ENCODE measurements at regions not wholly inside any gene's neighbourhood (a gene's known extent, or its start where the extent isn't known, plus 50 kb on each side); places are given as distances from the start of the nearest gene placed in this dataset.

- no peaks in the 10 kb centered on the region for H3K27me3 Mint-ChIP-seq (ENCODE audit: low read depth, unreplicated experiment)
- H3K27ac ChIP-seq (ENCODE audit: low read depth, low read length): peak overlapping the region; percentile 50
- no peaks in the 10 kb centered on the region for H3K9me3 ChIP-seq (ENCODE audit: insufficient read depth, low read depth, low read length)
- H3K79me2 ChIP-seq (ENCODE audit: insufficient read depth, low read length): no peaks in the 10 kb centered on the region
- H3K4me1 ChIP-seq (ENCODE audit: insufficient read depth, low read length): peaks cover 20% of the 10 kb centered on the region
- peak overlapping the region; percentile 56 for H3K4me2 ChIP-seq (ENCODE audit: low read length)
- H3K27me3 ChIP-seq (ENCODE audit: insufficient read depth, low read length): no peaks in the 10 kb centered on the region
- H2AFZ ChIP-seq (ENCODE audit: low read depth, low read length): no peak overlapping the region
- H3K36me3 ChIP-seq (ENCODE audit: insufficient read depth, low read length): no peaks in the 10 kb centered on the region
- H3K9ac ChIP-seq (ENCODE audit: low read length): no peak overlapping the region
- no peak for FAIRE-seq
- DNase-seq (ENCODE audit: low read depth): peak; percentile 94
- peak overlapping the region; percentile 41 for H3K27ac Mint-ChIP-seq (ENCODE audit: unreplicated experiment)
- peaks cover 5% of the 10 kb centered on the region for H3K4me1 Mint-ChIP-seq (ENCODE audit: low read depth, unreplicated experiment)
- no peak overlapping the region for H3K4me3 Mint-ChIP-seq (ENCODE audit: unreplicated experiment)
- TF ChIP-seq EZH2 (IDR thresholded peaks at IDR 0.05; ENCODE audit: insufficient read depth, low read length) (no peak), CTCF (IDR thresholded peaks at IDR 0.05; ENCODE audit: insufficient read depth, low read depth, low read length) (no peak)
- H4K20me1 ChIP-seq (ENCODE audit: insufficient read depth, low read length): no peaks in the 10 kb centered on the region
- H3K9me3 Mint-ChIP-seq (ENCODE audit: unreplicated experiment): no peaks in the 10 kb centered on the region
- no peaks in the 10 kb centered on the region for H3K36me3 Mint-ChIP-seq (ENCODE audit: low read depth, unreplicated experiment)
- H3K4me3 ChIP-seq (ENCODE audit: insufficient read depth, low read depth, low read length): peak overlapping the region; percentile 2
Observed at GRCh38 chr10:90418869-90419652, 438.8 kb downstream of the HTR7 start.

- H3K36me3 Mint-ChIP-seq (ENCODE audit: low read depth, unreplicated experiment): no peaks in the 10 kb centered on the region
Observed at GRCh38 chr10:90420637-90421318, 437.1 kb downstream of the HTR7 start.

More at GRCh38 chr10:90420637-90421318, 437.1 kb downstream of the HTR7 start:
- Histone ChIP-seq H3K27me3 (ENCODE audit: insufficient read depth, low read length) (no peaks in the 10 kb centered on the region), H3K4me3 (ENCODE audit: insufficient read depth, low read depth, low read length) (no peak overlapping the region), H3K36me3 (ENCODE audit: insufficient read depth, low read length) (no peaks in the 10 kb centered on the region), H4K20me1 (ENCODE audit: insufficient read depth, low read length) (no peaks in the 10 kb centered on the region), H3K4me1 (ENCODE audit: insufficient read depth, low read length) (peaks cover 25% of the 10 kb centered on the region), H3K9me3 (ENCODE audit: insufficient read depth, low read depth, low read length) (no peaks in the 10 kb centered on the region), H3K79me2 (ENCODE audit: insufficient read depth, low read length) (no peaks in the 10 kb centered on the region), H3K4me2 (ENCODE audit: low read length) (no peak overlapping the region), H3K27ac (ENCODE audit: low read depth, low read length) (no peak overlapping the region), H3K9ac (ENCODE audit: low read length) (no peak overlapping the region), H2AFZ (ENCODE audit: low read depth, low read length) (no peak overlapping the region)
- Mint-ChIP-seq H3K27ac (ENCODE audit: unreplicated experiment) (no peak overlapping the region), H3K4me1 (ENCODE audit: low read depth, unreplicated experiment) (peaks cover 5% of the 10 kb centered on the region), H3K4me3 (ENCODE audit: unreplicated experiment) (no peak overlapping the region), H3K9me3 (ENCODE audit: unreplicated experiment) (no peaks in the 10 kb centered on the region), H3K27me3 (ENCODE audit: low read depth, unreplicated experiment) (no peaks in the 10 kb centered on the region)
- no peak for DNase-seq (ENCODE audit: low read depth)
- no peak for FAIRE-seq
- TF ChIP-seq CTCF (IDR thresholded peaks at IDR 0.05; ENCODE audit: insufficient read depth, low read depth, low read length) (no peak), EZH2 (IDR thresholded peaks at IDR 0.05; ENCODE audit: insufficient read depth, low read length) (no peak)
